Hepatocyte (in vitro differentiated cells): ENCODE measurements at regions not wholly inside any gene's neighbourhood (a gene's known extent, or its start where the extent isn't known, plus 50 kb on each side); places are given as distances from the start of the nearest gene placed in this dataset.

ENCODE experiments used
- DNase-seq: peaks from one replicate; pipeline ENCODE4 v3.0.0-alpha.2; 2016; ENCODE audit warnings: low spot score
- H2AFZ ChIP-seq: fragments of 200-600 bp; sonication (generic); 2 replicates; pipeline ENCODE4 v1.6.0; 2016; ENCODE audit warnings: antibody characterized with exemption, mild to moderate bottlenecking
- H3K27ac ChIP-seq: fragments of 200-600 bp; sonication (generic); 2 replicates; pipeline ENCODE4 v1.5.1; 2016; ENCODE audit warnings: mild to moderate bottlenecking
- H3K27me3 ChIP-seq: fragments of 200-600 bp; sonication (generic); 2 replicates; pipeline ENCODE4 v1.6.1; 2016
- H3K36me3 ChIP-seq: fragments of 200-600 bp; sonication (generic); replicated peaks from 2 replicates; pipeline ENCODE4 v1.5.1; 2016; ENCODE audit warnings: low read depth; ENCODE audit not compliant: insufficient read depth
- H3K4me1 ChIP-seq: fragments of 200-600 bp; sonication (generic); 2 replicates; pipeline ENCODE4 v1.5.1; 2016; ENCODE audit warnings: mild to moderate bottlenecking, moderate library complexity; ENCODE audit not compliant: insufficient read depth
- H3K4me2 ChIP-seq: fragments of 200-600 bp; sonication (generic); 2 replicates; pipeline ENCODE4 v1.6.0; 2016
- H3K4me3 ChIP-seq: fragments of 200-600 bp; sonication (generic); 2 replicates; pipeline ENCODE4 v1.5.1; 2016; ENCODE audit warnings: mild to moderate bottlenecking
- H3K79me2 ChIP-seq: fragments of 200-600 bp; sonication (generic); 2 replicates; pipeline ENCODE4 v1.6.0; 2017; ENCODE audit warnings: mild to moderate bottlenecking
- H3K9me2 ChIP-seq: fragments of 200-600 bp; sonication (generic); replicated peaks from 2 replicates; pipeline ENCODE4 v1.6.0; 2017; ENCODE audit warnings: mild to moderate bottlenecking; ENCODE audit not compliant: insufficient read depth
- H3K9me3 ChIP-seq: fragments of 200-600 bp; sonication (generic); 2 replicates; pipeline ENCODE4 v1.5.1; 2016; ENCODE audit warnings: low read depth, mild to moderate bottlenecking
- H4K20me1 ChIP-seq: fragments of 200-600 bp; sonication (generic); 2 replicates; pipeline ENCODE4 v1.6.0; 2016; ENCODE audit warnings: mild to moderate bottlenecking; ENCODE audit not compliant: insufficient read depth, poor library complexity, severe bottlenecking
- CTCF ChIP-seq: fragments of 200-600 bp; sonication (generic); IDR thresholded peaks from 2 replicates; pipeline ENCODE4 v1.5.1; 2016; ENCODE audit warnings: antibody characterized with exemption, mild to moderate bottlenecking; ENCODE audit not compliant: poor library complexity
- EZH2 ChIP-seq: fragments of 200-600 bp; sonication (generic); IDR thresholded peaks from 2 replicates; pipeline ENCODE4 v1.6.1; 2016; ENCODE audit warnings: antibody characterized with exemption, mild to moderate bottlenecking, borderline replicate concordance
- EZH2phosphoT487 ChIP-seq: fragments of 200-600 bp; sonication (generic); IDR thresholded peaks from one replicate; pipeline ENCODE4 v1.6.1; 2018; ENCODE audit warnings: antibody characterized with exemption, mild to moderate bottlenecking, low read depth, moderate library complexity; ENCODE audit not compliant: unreplicated experiment, severe bottlenecking
- WGBS: methylation state at CpG from one replicate; pipeline ENCODE4 v1.1.6; 2016; ENCODE audit warnings: low lambda C conversion rate; ENCODE audit errors: missing lambda C conversion rate; 5-methylcytosine and 5-hydroxymethylcytosine counted together

DNA sequence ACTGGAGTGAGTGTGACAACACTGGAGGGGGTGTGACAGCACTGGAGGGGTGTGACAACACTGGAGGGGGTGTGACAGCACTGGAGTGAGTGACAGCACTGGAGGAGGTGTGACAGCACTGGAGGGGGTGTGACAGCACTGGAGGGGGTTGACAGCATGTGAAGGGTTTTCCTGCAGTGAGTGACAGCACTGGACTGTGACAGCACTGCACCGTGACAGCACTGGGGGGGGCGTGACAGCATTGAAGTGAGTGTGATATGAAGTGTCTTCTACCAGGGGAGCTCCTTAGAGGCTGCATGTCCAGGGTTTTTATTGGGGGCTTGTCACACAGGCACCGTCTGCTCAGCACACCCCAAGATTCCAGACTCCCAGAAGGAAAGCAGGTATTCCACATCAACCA is 274.8 kb downstream of the TEX29 start:
- TF ChIP-seq EZH2 (no peak), EZH2phosphoT487 (no peak), CTCF (no peak)
- Histone ChIP-seq H3K9me2 (no peaks in the 10 kb centered on the region), H3K4me1 (no peaks in the 10 kb centered on the region), H3K4me3 (no peak overlapping the region), H3K4me2 (no peak overlapping the region), H3K36me3 (no peaks in the 10 kb centered on the region), H3K9me3 (no peaks in the 10 kb centered on the region), H2AFZ (no peak overlapping the region), H3K27ac (no peak overlapping the region), H3K27me3 (no peaks in the 10 kb centered on the region), H3K79me2 (no peaks in the 10 kb centered on the region), H4K20me1 (no peaks in the 10 kb centered on the region)
- 90% methylated on average over 3 of the region's 3 CpGs for WGBS
- DNase-seq, result no peak

DNA sequence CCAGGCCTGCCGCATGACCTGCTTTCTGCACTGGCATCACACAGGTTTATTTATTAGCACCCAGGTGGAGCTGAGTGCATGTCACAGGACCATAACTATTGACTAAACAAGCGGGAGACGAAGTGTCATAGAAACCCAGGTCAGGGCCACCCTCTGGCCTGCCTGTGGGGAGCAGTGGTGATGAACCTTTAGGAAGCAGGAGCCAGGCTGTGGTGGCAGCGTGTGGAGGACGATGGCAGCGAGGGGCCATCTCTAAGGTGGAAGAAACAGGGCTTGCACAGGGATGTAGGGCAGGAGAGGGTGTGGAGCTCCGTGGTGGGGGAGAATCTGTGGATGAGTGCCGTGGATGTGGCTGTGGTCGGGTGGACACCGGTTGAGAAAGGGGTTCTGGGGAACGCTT is 275.3 kb downstream of the TEX29 start:
- Histone ChIP-seq H3K27ac (no peak overlapping the region), H2AFZ (no peak overlapping the region), H3K4me1 (no peaks in the 10 kb centered on the region), H3K79me2 (no peaks in the 10 kb centered on the region), H3K36me3 (no peaks in the 10 kb centered on the region), H4K20me1 (no peaks in the 10 kb centered on the region), H3K4me2 (no peak overlapping the region), H3K4me3 (no peak overlapping the region), H3K27me3 (no peaks in the 10 kb centered on the region), H3K9me2 (no peaks in the 10 kb centered on the region), H3K9me3 (no peaks in the 10 kb centered on the region)
- WGBS, result 91% methylated on average over 11 of the region's 11 CpGs
- no peak for TF ChIP-seq EZH2phosphoT487
- no peak for DNase-seq

- Histone ChIP-seq H3K9me2 (no peaks in the 10 kb centered on the region), H2AFZ (no peak overlapping the region), H3K4me3 (no peak overlapping the region), H3K27ac (no peak overlapping the region), H4K20me1 (no peaks in the 10 kb centered on the region), H3K36me3 (no peaks in the 10 kb centered on the region), H3K4me1 (no peaks in the 10 kb centered on the region), H3K79me2 (no peaks in the 10 kb centered on the region), H3K4me2 (no peak overlapping the region), H3K9me3 (no peaks in the 10 kb centered on the region), H3K27me3 (no peaks in the 10 kb centered on the region)
- no peak for DNase-seq
- WGBS, result 80% methylated on average over 10 of the region's 10 CpGs
- TF ChIP-seq CTCF (no peak), EZH2phosphoT487 (no peak), EZH2 (no peak)
These were observed 276.8 kb downstream of the TEX29 start for GRCh38 chr13:111597191-111597611.

- Histone ChIP-seq H3K4me2 (no peak overlapping the region), H2AFZ (no peak overlapping the region), H4K20me1 (no peaks in the 10 kb centered on the region), H3K9me2 (no peaks in the 10 kb centered on the region), H3K79me2 (no peaks in the 10 kb centered on the region), H3K27ac (no peak overlapping the region), H3K4me3 (no peak overlapping the region), H3K4me1 (no peaks in the 10 kb centered on the region), H3K36me3 (no peaks in the 10 kb centered on the region), H3K9me3 (no peaks in the 10 kb centered on the region), H3K27me3 (no peaks in the 10 kb centered on the region)
- DNase-seq, result no peak
- WGBS, result 86% methylated on average over 12 of the region's 12 CpGs
- TF ChIP-seq EZH2 (no peak), CTCF (no peak), EZH2phosphoT487 (no peak)
These were observed 277.2 kb downstream of the TEX29 start for GRCh38 chr13:111597618-111598017.
